DOHH2 (cell line): ENCODE measurements at regions not wholly inside any gene's neighbourhood (a gene's known extent, or its start where the extent isn't known, plus 50 kb on each side); places are given as distances from the start of the nearest gene placed in this dataset.

Source experiments
- CTCF ChIP-seq: fragments of 200-600 bp; sonication (generic); IDR thresholded peaks from one replicate; pipeline ENCODE4 v1.5.1; 2014; ENCODE audit warnings: antibody characterized with exemption, mild to moderate bottlenecking, low read depth, low read length; ENCODE audit not compliant: poor library complexity, severe bottlenecking
- EZH2phosphoT487 ChIP-seq: fragments of 200-600 bp; sonication (generic); IDR thresholded peaks from 2 replicates; pipeline ENCODE4 v1.6.1; 2017; ENCODE audit warnings: borderline replicate concordance, mild to moderate bottlenecking, antibody characterized with exemption, low read length, moderate library complexity, mixed read lengths

- TF ChIP-seq EZH2phosphoT487 (no peak), CTCF (no peak)
Observed at GRCh38 chr10:65528986-65529385, 1396.8 kb upstream of the LRRTM3 start.
